HEK293 (cell line): ENCODE measurements at regions not wholly inside any gene's neighbourhood (a gene's known extent, or its start where the extent isn't known, plus 50 kb on each side); places are given as distances from the start of the nearest gene placed in this dataset.

ENCODE experiments used
- CTCF ChIA-PET: fragments of 350-600 bp; formaldehyde crosslinking; extraction: SDS; loops from one replicate; lab custom pipeline; 2021; ENCODE audit warnings: antibody characterized with exemption; lab: Yijun Ruan, JAX
- POLR2A ChIA-PET: fragments of 300-600 bp; formaldehyde crosslinking; extraction: SDS; loops from one replicate; lab custom pipeline; 2020; ENCODE audit warnings: antibody characterized with exemption, inconsistent platforms; lab: Yijun Ruan, JAX
- H3K27ac ChIP-seq: fragments of 200-500 bp; sonication (Bioruptor generic); 2 replicates; pipeline ENCODE4 v1.5.1; 2014; ENCODE audit warnings: low read depth, low read length, control low read depth, inconsistent platforms; ENCODE audit errors: extremely low read depth
- H3K36me3 ChIP-seq, 2 experiments: fragments of 200-500 bp in 1 of 2; sonication (Bioruptor generic) in 1 of 2; 1 replicate in 1 of 2; 2 replicates in 1 of 2; pipeline ENCODE4 v1.5.1; 2014 to 2017; ENCODE audit warnings: inconsistent platforms in 2 of 2, low read length in 2 of 2; ENCODE audit not compliant: control insufficient read depth in 2 of 2, insufficient read depth in 1 of 2
- H3K4me1 ChIP-seq: fragments of 200-500 bp; sonication (Bioruptor generic); 2 replicates; pipeline ENCODE4 v1.5.1; 2014; ENCODE audit warnings: mild to moderate bottlenecking, low read length, inconsistent platforms; ENCODE audit not compliant: control insufficient read depth, insufficient read depth
- H3K4me3 ChIP-seq: 2 replicates; pipeline ENCODE4 v1.5.1; 2011; ENCODE audit warnings: low read depth, mild to moderate bottlenecking, control low read depth, low read length, moderate library complexity
- H3K9me3 ChIP-seq: fragments of 200-500 bp; sonication (Bioruptor generic); 2 replicates; pipeline ENCODE4 v1.5.1; 2014; ENCODE audit warnings: low read depth, low read length, inconsistent platforms; ENCODE audit not compliant: control insufficient read depth, insufficient read depth
- ELK4 ChIP-seq: IDR thresholded peaks from 2 replicates; pipeline ENCODE4 v1.6.1; 2011; ENCODE audit warnings: mild to moderate bottlenecking, low read depth, low read length, borderline replicate concordance
- HOXA7 ChIP-seq: sonication (generic); formaldehyde crosslinking; IDR thresholded peaks from 2 replicates; pipeline ENCODE4 v1.8.1; 2022; ENCODE audit warnings: missing genetic modification reagents, borderline replicate concordance
- IKZF3 ChIP-seq: fragments of 450-650 bp; IDR thresholded peaks from 2 replicates; pipeline ENCODE4 v1.5.0; 2018; ENCODE audit warnings: missing biosample characterization, mild to moderate bottlenecking, missing genetic modification characterization, moderate library complexity
- PRDM1 ChIP-seq: fragments of 450-650 bp; formaldehyde crosslinking; IDR thresholded peaks from 2 replicates; pipeline ENCODE4; 2016; ENCODE audit warnings: missing biosample characterization, missing genetic modification characterization
- SETDB1 ChIP-seq: IDR thresholded peaks from one replicate; pipeline ENCODE4 v1.6.1; 2017; ENCODE audit warnings: mild to moderate bottlenecking, low read length, moderate library complexity, mixed read lengths; ENCODE audit not compliant: insufficient read length
- ZNF133 ChIP-seq: fragments of 450-650 bp; formaldehyde crosslinking; IDR thresholded peaks from 2 replicates; pipeline ENCODE4 v1.5.1; 2016; ENCODE audit warnings: missing biosample characterization, missing genetic modification characterization
- ZNF280D ChIP-seq: fragments of 450-650 bp; formaldehyde crosslinking; IDR thresholded peaks from 2 replicates; pipeline ENCODE4 v1.5.1; 2016; ENCODE audit warnings: missing biosample characterization, missing genetic modification characterization
- ZNF398 ChIP-seq: fragments of 450-650 bp; formaldehyde crosslinking; IDR thresholded peaks from 2 replicates; pipeline ENCODE4 v1.5.1; 2017; ENCODE audit warnings: missing biosample characterization, missing genetic modification characterization
- ZNF48 ChIP-seq: fragments of 450-650 bp; formaldehyde crosslinking; IDR thresholded peaks from 2 replicates; pipeline ENCODE4 v1.5.1; 2016; ENCODE audit warnings: missing biosample characterization, missing genetic modification characterization
- ZNF529 ChIP-seq: fragments of 450-650 bp; formaldehyde crosslinking; IDR thresholded peaks from 2 replicates; pipeline ENCODE4 v1.5.1; 2017; ENCODE audit warnings: missing genetic modification characterization, missing biosample characterization; ENCODE audit not compliant: insufficient replicate concordance
- ZNF560 ChIP-seq: fragments of 450-650 bp; formaldehyde crosslinking; IDR thresholded peaks from 2 replicates; pipeline ENCODE4 v1.5.1; 2017; ENCODE audit warnings: missing biosample characterization, missing genetic modification characterization, borderline replicate concordance
- ZNF677 ChIP-seq: fragments of 450-650 bp; IDR thresholded peaks from 2 replicates; pipeline ENCODE4 v1.5.0; 2018; ENCODE audit warnings: missing biosample characterization, mild to moderate bottlenecking, missing genetic modification characterization, moderate library complexity
- TF ChIP-seq, protein P1 (sequence below): fragments of 450-650 bp; formaldehyde crosslinking; IDR thresholded peaks from 2 replicates; pipeline ENCODE4 v1.5.1; 2017; ENCODE audit warnings: missing biosample characterization, missing genetic modification characterization
- TF ChIP-seq, protein P2 (sequence below): fragments of 450-650 bp; formaldehyde crosslinking; IDR thresholded peaks from 2 replicates; pipeline ENCODE4 v1.5.1; 2016; ENCODE audit warnings: missing biosample characterization, missing genetic modification characterization

DNA sequence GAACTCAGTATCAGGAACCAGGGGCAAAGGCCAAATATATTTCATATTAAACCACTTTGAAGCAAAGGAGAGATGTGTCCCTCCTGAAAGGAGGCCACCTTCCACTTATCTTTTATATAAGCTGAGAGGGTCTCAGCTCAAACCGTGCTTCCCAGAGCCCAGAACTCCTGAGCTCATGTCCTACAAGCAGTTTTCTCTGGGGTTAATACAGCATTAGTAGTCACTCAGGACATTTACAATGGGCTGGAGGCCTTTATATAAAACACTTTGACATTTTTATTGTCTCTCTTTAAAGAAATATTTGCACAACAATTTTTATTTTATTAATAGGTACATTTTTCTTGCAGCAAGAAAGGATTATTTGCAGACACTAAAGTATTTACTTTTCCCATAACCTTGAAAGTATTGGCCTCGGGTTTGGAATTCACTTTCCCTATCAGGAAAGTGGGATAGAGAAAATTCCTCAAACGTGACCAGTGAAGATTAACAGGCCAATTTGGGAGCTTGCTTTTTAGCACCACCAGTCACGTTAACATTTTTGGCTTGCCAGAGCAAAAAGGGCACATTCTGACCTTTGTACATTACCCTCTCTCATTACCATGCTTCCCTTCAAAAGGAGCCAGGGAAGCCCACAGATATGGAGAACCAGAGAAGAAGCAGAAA is 464.9 kb upstream of the NRP1 start (continued):
- TF ChIP-seq, protein P1, sequence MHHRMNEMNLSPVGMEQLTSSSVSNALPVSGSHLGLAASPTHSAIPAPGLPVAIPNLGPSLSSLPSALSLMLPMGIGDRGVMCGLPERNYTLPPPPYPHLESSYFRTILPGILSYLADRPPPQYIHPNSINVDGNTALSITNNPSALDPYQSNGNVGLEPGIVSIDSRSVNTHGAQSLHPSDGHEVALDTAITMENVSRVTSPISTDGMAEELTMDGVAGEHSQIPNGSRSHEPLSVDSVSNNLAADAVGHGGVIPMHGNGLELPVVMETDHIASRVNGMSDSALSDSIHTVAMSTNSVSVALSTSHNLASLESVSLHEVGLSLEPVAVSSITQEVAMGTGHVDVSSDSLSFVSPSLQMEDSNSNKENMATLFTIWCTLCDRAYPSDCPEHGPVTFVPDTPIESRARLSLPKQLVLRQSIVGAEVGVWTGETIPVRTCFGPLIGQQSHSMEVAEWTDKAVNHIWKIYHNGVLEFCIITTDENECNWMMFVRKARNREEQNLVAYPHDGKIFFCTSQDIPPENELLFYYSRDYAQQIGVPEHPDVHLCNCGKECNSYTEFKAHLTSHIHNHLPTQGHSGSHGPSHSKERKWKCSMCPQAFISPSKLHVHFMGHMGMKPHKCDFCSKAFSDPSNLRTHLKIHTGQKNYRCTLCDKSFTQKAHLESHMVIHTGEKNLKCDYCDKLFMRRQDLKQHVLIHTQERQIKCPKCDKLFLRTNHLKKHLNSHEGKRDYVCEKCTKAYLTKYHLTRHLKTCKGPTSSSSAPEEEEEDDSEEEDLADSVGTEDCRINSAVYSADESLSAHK (tag by site-specific recombination) = no peak
- no peak for TF ChIP-seq ELK4
- peak; percentile 37; the same call in 1 of the 2 replicates for TF ChIP-seq IKZF3 (tag by site-specific recombination)
- TF ChIP-seq ZNF280D (tag by site-specific recombination) = no peak
- no peak for TF ChIP-seq SETDB1
- TF ChIP-seq ZNF529 (tag by site-specific recombination) = no peak
- TF ChIP-seq PRDM1 (tag by site-specific recombination) = peak; percentile 33; the same call in 1 of the 2 replicates
- TF ChIP-seq ZNF677 (tag by site-specific recombination) = no peak
- no peak for TF ChIP-seq ZNF48 (tag by site-specific recombination)

DNA sequence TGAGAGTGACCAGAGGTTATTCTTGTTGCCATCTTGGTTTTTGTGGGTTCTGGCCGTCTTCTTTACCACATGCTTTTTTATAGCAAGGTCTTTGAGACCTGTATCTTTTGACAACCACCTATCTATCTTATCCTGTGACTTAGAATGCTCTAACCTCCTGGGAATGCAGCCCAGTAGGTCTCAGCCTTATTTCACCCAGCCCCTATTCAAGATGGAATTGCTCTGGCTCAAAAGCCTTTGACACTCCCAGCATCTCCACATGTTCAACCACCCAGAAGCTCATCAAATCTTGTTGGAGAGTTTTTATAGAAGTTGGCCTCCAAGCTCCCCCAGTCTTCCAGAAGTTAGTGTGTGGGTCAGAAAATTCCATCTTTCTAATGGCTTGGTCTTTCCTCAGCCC is 464.3 kb upstream of the NRP1 start:
- Histone ChIP-seq H3K36me3 (no peaks in the 10 kb centered on the region), H3K4me3 (no peak overlapping the region), H3K27ac (no peak overlapping the region), H3K9me3 (no peaks in the 10 kb centered on the region), H3K4me1 (peaks cover 2% of the 10 kb centered on the region; the same call in 1 of the 2 replicates)
- ChIA-PET CTCF (no interaction called here), POLR2A (no interaction called here)
- TF ChIP-seq, protein P2, sequence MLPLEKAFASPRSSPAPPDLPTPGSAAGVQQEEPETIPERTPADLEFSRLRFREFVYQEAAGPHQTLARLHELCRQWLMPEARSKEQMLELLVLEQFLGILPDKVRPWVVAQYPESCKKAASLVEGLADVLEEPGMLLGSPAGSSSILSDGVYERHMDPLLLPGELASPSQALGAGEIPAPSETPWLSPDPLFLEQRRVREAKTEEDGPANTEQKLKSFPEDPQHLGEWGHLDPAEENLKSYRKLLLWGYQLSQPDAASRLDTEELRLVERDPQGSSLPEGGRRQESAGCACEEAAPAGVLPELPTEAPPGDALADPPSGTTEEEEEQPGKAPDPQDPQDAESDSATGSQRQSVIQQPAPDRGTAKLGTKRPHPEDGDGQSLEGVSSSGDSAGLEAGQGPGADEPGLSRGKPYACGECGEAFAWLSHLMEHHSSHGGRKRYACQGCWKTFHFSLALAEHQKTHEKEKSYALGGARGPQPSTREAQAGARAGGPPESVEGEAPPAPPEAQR (tag by site-specific recombination) = no peak
- TF ChIP-seq ZNF133 (tag by site-specific recombination) (no peak), ZNF560 (no peak), ZNF398 (no peak), HOXA7 (no peak)
